DND-41 (cell line): ENCODE measurements at regions not wholly inside any gene's neighbourhood (a gene's known extent, or its start where the extent isn't known, plus 50 kb on each side); places are given as distances from the start of the nearest gene placed in this dataset.

ENCODE experiments used
- ATAC-seq: fragments of 200-7000 bp; cut with Tn5 transposase; 3 replicates; pipeline ENCODE4 v1.9.1; 2021; ENCODE audit warnings: low read depth; ENCODE audit not compliant: insufficient read depth
- DNase-seq: peaks from one replicate; pipeline ENCODE4 v3.0.0-alpha.2; 2020
- H2AFZ ChIP-seq: 2 replicates; pipeline ENCODE4 v1.6.0; 2012; ENCODE audit warnings: low read depth, low read length
- H3K27ac ChIP-seq: 2 replicates; pipeline ENCODE4 v1.5.1; 2012; ENCODE audit warnings: low read length, inconsistent platforms
- H3K27me3 ChIP-seq: fragments of 200-600 bp; sonication (generic); 2 replicates; pipeline ENCODE4 v1.6.0; 2012; ENCODE audit warnings: low read length, mild to moderate bottlenecking, inconsistent platforms; ENCODE audit not compliant: insufficient read depth, poor library complexity
- H3K36me3 ChIP-seq: 2 replicates; pipeline ENCODE4 v1.5.1; 2012; ENCODE audit warnings: low read length, inconsistent platforms; ENCODE audit not compliant: insufficient read depth
- H3K4me1 ChIP-seq: 2 replicates; pipeline ENCODE4 v1.5.1; 2012; ENCODE audit warnings: mild to moderate bottlenecking, low read length; ENCODE audit not compliant: insufficient read depth
- H3K4me2 ChIP-seq: 2 replicates; pipeline ENCODE4 v1.6.0; 2012; ENCODE audit warnings: mild to moderate bottlenecking, moderate library complexity, low read length, inconsistent platforms; ENCODE audit not compliant: insufficient read depth
- H3K4me3 ChIP-seq, 2 experiments: fragments of 200-600 bp in 1 of 2; shearing (Covaris generic) in 1 of 2; 2 replicates each; pipeline ENCODE4 v1.5.1; 2012 to 2016; ENCODE audit warnings: inconsistent platforms in 2 of 2, low read length in 2 of 2, mild to moderate bottlenecking in 2 of 2, low read depth in 1 of 2, moderate library complexity in 1 of 2
- H3K79me2 ChIP-seq: 2 replicates; pipeline ENCODE4 v1.6.0; 2012; ENCODE audit warnings: low read length, inconsistent platforms; ENCODE audit not compliant: insufficient read depth
- H3K9ac ChIP-seq: 2 replicates; pipeline ENCODE4 v1.6.0; 2012; ENCODE audit warnings: low read depth, mild to moderate bottlenecking, inconsistent platforms, low read length, moderate library complexity
- H3K9me3 ChIP-seq: 2 replicates; pipeline ENCODE4 v1.5.1; 2012; ENCODE audit warnings: low read length, moderate library complexity, mild to moderate bottlenecking, inconsistent platforms; ENCODE audit not compliant: insufficient read depth, severe bottlenecking
- H4K20me1 ChIP-seq: 2 replicates; pipeline ENCODE4 v1.6.0; 2012; ENCODE audit warnings: low read length; ENCODE audit not compliant: insufficient read depth
- EZH2 ChIP-seq: IDR thresholded peaks from 3 replicates; pipeline ENCODE4 v1.6.1; 2012; ENCODE audit warnings: borderline replicate concordance, low read depth, mild to moderate bottlenecking, moderate library complexity, low read length, inconsistent platforms; ENCODE audit not compliant: severe bottlenecking
- TF ChIP-seq, protein P1 (sequence below): IDR thresholded peaks from 2 replicates; pipeline ENCODE4 v1.5.1; 2012; ENCODE audit warnings: borderline replicate concordance, low read length, moderate library complexity, mild to moderate bottlenecking; ENCODE audit not compliant: poor library complexity, severe bottlenecking; ENCODE audit errors: extremely low read depth

DNA sequence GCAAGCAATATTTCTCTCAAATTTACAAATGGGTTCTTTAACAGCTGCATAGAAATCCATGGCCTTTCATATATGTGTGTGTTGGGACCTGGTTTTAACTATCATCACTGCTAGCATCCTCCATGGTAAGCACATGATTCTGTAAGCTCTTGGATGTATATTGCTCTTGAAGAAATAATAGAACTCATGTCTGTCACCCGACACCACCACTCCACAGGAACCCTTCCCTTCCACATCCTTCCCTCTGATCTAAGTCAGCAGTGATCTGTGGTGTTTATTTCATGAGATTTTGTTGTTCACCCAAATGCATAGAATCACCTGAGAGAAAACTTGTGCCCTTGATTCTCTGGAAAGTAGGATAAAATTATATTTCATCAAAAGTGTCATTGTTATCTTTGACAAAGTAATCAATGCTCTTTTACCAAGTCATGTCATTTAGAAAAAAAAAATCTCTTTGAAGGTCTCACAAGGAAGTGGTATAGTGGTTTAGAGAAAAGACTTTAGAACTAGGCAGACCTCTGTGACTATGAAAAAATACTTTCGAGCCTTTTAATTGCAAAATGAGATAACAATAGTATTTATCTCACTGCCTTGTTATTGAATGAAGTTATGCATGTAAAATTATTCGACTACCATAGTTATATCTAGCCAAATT is 649.8 kb upstream of the SLC35B3 start:
- DNase-seq = no peak
- Histone ChIP-seq H3K27ac (no peak overlapping the region), H3K4me1 (no peaks in the 10 kb centered on the region), H2AFZ (no peak overlapping the region), H3K4me3 (no peak overlapping the region), H3K79me2 (no peaks in the 10 kb centered on the region), H3K27me3 (no peaks in the 10 kb centered on the region), H3K9ac (no peak overlapping the region), H4K20me1 (no peaks in the 10 kb centered on the region), H3K9me3 (no peaks in the 10 kb centered on the region), H3K4me2 (no peak overlapping the region), H3K36me3 (no peaks in the 10 kb centered on the region)
- no peak for TF ChIP-seq EZH2
- TF ChIP-seq, protein P1, sequence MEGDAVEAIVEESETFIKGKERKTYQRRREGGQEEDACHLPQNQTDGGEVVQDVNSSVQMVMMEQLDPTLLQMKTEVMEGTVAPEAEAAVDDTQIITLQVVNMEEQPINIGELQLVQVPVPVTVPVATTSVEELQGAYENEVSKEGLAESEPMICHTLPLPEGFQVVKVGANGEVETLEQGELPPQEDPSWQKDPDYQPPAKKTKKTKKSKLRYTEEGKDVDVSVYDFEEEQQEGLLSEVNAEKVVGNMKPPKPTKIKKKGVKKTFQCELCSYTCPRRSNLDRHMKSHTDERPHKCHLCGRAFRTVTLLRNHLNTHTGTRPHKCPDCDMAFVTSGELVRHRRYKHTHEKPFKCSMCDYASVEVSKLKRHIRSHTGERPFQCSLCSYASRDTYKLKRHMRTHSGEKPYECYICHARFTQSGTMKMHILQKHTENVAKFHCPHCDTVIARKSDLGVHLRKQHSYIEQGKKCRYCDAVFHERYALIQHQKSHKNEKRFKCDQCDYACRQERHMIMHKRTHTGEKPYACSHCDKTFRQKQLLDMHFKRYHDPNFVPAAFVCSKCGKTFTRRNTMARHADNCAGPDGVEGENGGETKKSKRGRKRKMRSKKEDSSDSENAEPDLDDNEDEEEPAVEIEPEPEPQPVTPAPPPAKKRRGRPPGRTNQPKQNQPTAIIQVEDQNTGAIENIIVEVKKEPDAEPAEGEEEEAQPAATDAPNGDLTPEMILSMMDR = no peak
- peak; percentile 60; the same call in 2 of the 3 replicates for ATAC-seq

- Histone ChIP-seq H3K4me1 (no peaks in the 10 kb centered on the region), H3K27ac (no peak overlapping the region), H3K9me3 (no peaks in the 10 kb centered on the region), H4K20me1 (no peaks in the 10 kb centered on the region), H3K36me3 (no peaks in the 10 kb centered on the region), H3K79me2 (no peaks in the 10 kb centered on the region), H3K27me3 (no peaks in the 10 kb centered on the region), H3K9ac (no peak overlapping the region), H2AFZ (no peak overlapping the region), H3K4me2 (no peak overlapping the region), H3K4me3 (no peak overlapping the region)
- ATAC-seq (no peak), DNase-seq (no peak)
- TF ChIP-seq EZH2 = no peak
- TF ChIP-seq, protein P1 = no peak
Measured at GRCh38 chr6:9083108-9083507, 647.8 kb upstream of the SLC35B3 start.

DNA sequence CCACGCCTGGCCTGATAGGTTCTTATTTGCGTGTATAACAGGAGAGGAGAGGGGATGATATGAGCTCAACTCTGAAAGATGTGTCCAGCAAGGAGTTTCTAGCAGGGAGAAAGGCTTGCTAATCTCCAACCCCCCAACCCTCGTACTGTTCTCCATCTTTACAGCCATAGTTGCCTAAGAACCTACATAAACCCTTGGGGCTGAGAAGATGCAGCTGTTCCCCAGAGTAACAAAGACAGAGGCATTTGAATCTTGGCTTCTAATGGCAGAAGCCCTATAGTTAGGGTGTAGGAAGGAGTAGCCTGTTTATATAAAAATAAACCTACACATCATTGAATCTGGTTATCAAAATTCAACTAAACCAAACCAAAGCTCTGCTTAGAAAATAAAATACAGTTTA is 631.4 kb upstream of the SLC35B3 start:
- Histone ChIP-seq H4K20me1 (no peaks in the 10 kb centered on the region), H3K4me3 (no peak overlapping the region), H3K36me3 (no peaks in the 10 kb centered on the region), H3K27me3 (no peaks in the 10 kb centered on the region), H3K79me2 (no peaks in the 10 kb centered on the region), H3K9me3 (no peaks in the 10 kb centered on the region), H2AFZ (no peak overlapping the region), H3K27ac (no peak overlapping the region), H3K4me1 (no peaks in the 10 kb centered on the region), H3K4me2 (no peak overlapping the region), H3K9ac (no peak overlapping the region)
- no peak for TF ChIP-seq EZH2
- TF ChIP-seq, protein P1 = no peak
- DNase-seq = no peak
- no peak for ATAC-seq

- Histone ChIP-seq H3K4me2 (no peak overlapping the region), H3K79me2 (no peaks in the 10 kb centered on the region), H3K27ac (no peak overlapping the region), H3K36me3 (no peaks in the 10 kb centered on the region), H3K4me1 (no peaks in the 10 kb centered on the region), H3K27me3 (no peaks in the 10 kb centered on the region), H2AFZ (no peak overlapping the region), H3K9me3 (no peaks in the 10 kb centered on the region), H3K4me3 (no peak overlapping the region), H3K9ac (no peak overlapping the region), H4K20me1 (no peaks in the 10 kb centered on the region)
- no peak for ATAC-seq
- TF ChIP-seq, protein P1 = no peak
- no peak for TF ChIP-seq EZH2
- DNase-seq = no peak
Measured at GRCh38 chr6:9064156-9064555, 628.8 kb upstream of the SLC35B3 start.
